Panc1 (cell line): ENCODE measurements at regions not wholly inside any gene's neighbourhood (a gene's known extent, or its start where the extent isn't known, plus 50 kb on each side); places are given as distances from the start of the nearest gene placed in this dataset.

ENCODE experiments used
- ATAC-seq: fragments of 200-7000 bp; cut with Tn5 transposase; 2 replicates; pipeline ENCODE4 v1.9.1; 2020; ENCODE audit warnings: mild to moderate bottlenecking, moderate library complexity
- BruUV-seq: library from RNA; stranded (reverse); fragments of 400-500 nt; replicated peaks from 2 replicates; lab custom pipeline; 2021; lab: Mats Ljungman, UMichigan
- CTCF ChIA-PET: fragments of 300-600 bp; sonication (Branson Sonifier 250); formaldehyde crosslinking; loops from one replicate; lab custom pipeline; 2022; ENCODE audit warnings: antibody characterized with exemption; lab: Charles Lee
- POLR2A ChIA-PET: fragments of 300-600 bp; sonication (Branson Sonifier 250); formaldehyde crosslinking; loops from one replicate; lab custom pipeline; 2022; ENCODE audit warnings: antibody characterized with exemption; lab: Charles Lee
- DNase-seq: peaks from one replicate; pipeline ENCODE4 v3.0.0-alpha.2; 2010; ENCODE audit warnings: low read depth, low spot score
- H3K27ac ChIP-seq: 2 replicates; pipeline ENCODE4 v1.5.1; 2011; ENCODE audit warnings: mild to moderate bottlenecking, low read length, inconsistent platforms
- H3K27me3 ChIP-seq: fragments of 200-500 bp; sonication (Bioruptor generic); 2 replicates; pipeline ENCODE4 v1.6.0; 2014; ENCODE audit warnings: low read length, inconsistent platforms; ENCODE audit not compliant: control insufficient read depth, insufficient read depth
- H3K36me3 ChIP-seq: fragments of 200-500 bp; sonication (Bioruptor generic); 2 replicates; pipeline ENCODE4 v1.5.1; 2014; ENCODE audit warnings: inconsistent platforms, mild to moderate bottlenecking, low read length, moderate library complexity; ENCODE audit not compliant: control insufficient read depth, insufficient read depth
- H3K4me1 ChIP-seq: 2 replicates; pipeline ENCODE4 v1.5.1; 2011; ENCODE audit warnings: inconsistent platforms, mild to moderate bottlenecking, low read length, moderate library complexity; ENCODE audit not compliant: control insufficient read depth, insufficient read depth
- H3K4me3 ChIP-seq, 2 experiments: 2 replicates each; pipeline ENCODE4 v1.5.1; 2011 to 2012; ENCODE audit warnings: low read depth in 2 of 2, low read length in 2 of 2, mild to moderate bottlenecking in 2 of 2, inconsistent platforms in 1 of 2, moderate library complexity in 1 of 2
- H3K9me3 ChIP-seq: fragments of 200-500 bp; sonication (Bioruptor generic); 2 replicates; pipeline ENCODE4 v1.5.1; 2014; ENCODE audit warnings: low read depth, mild to moderate bottlenecking, inconsistent platforms, low read length, moderate library complexity; ENCODE audit not compliant: control insufficient read depth, insufficient read depth
- CTCF ChIP-seq: fragments of 450-650 bp; IDR thresholded peaks from 2 replicates; pipeline ENCODE4 v1.5.1; 2017; ENCODE audit warnings: mild to moderate bottlenecking
- POLR2AphosphoS5 ChIP-seq: IDR thresholded peaks from 2 replicates; pipeline ENCODE4 v1.6.1; 2012; ENCODE audit warnings: mild to moderate bottlenecking, low read depth, low read length, moderate library complexity
- REST ChIP-seq, 2 experiments: IDR thresholded peaks; 2 replicates each; pipeline ENCODE4 v1.6.1; 2011 to 2012; ENCODE audit warnings: low read depth in 2 of 2, control low read depth in 1 of 2, low read length in 1 of 2, mild to moderate bottlenecking in 1 of 2, moderate library complexity in 1 of 2; ENCODE audit not compliant: insufficient read depth in 1 of 2
- SIN3A ChIP-seq: IDR thresholded peaks from 2 replicates; pipeline ENCODE4 v1.6.1; 2012; ENCODE audit warnings: low read depth, mild to moderate bottlenecking, low read length, moderate library complexity, borderline replicate concordance; ENCODE audit not compliant: insufficient read depth
- TCF7L2 ChIP-seq: IDR thresholded peaks from 2 replicates; pipeline ENCODE4 v1.6.1; 2011; ENCODE audit warnings: mild to moderate bottlenecking, low read depth, low read length, inconsistent platforms
- in situ Hi-C: cut with HindIII; loops from 2 replicates; pipeline ENCODE4 v1.10.0; 2016; ENCODE audit warnings: low sequenced_read_pairs, low pct_unique_long_range_greater_than_20kb
- intact Hi-C: fragments of 100-400 bp; cut with micrococcal nuclease; formaldehyde crosslinking; loops from one replicate; pipeline ENCODE4 v1.10.0; 2022; ENCODE audit not compliant: unreplicated experiment

GRCh38 chr3:67791620-67792019, 137.2 kb upstream of the SUCLG2 start:
- intact Hi-C loops, result no loop called here
- no peak for DNase-seq
- TF ChIP-seq REST (IDR thresholded peaks at IDR 0.05; ENCODE audit: insufficient read depth in 1 of 2, low read depth in 2 of 2, low read length in 1 of 2), result no peak
- TF ChIP-seq SIN3A, result no peak
- no peak for TF ChIP-seq CTCF
- no peak for TF ChIP-seq POLR2AphosphoS5
- no peak for TF ChIP-seq TCF7L2
- BruUV-seq, result no TSS peak
- Histone ChIP-seq H3K27me3 (no peaks in the 10 kb centered on the region), H3K36me3 (no peaks in the 10 kb centered on the region), H3K9me3 (no peaks in the 10 kb centered on the region), H3K4me1 (no peaks in the 10 kb centered on the region), H3K4me3 (no peak overlapping the region), H3K27ac (no peak overlapping the region)
- ATAC-seq, result no peak
- in situ Hi-C loops, result no loop called here
- CTCF ChIA-PET, result no interaction called here
- POLR2A ChIA-PET, result no interaction called here

GRCh38 chr3:67790043-67790442, 135.6 kb upstream of the SUCLG2 start:
- H3K27me3 ChIP-seq, result no peaks in the 10 kb centered on the region
- ChIA-PET CTCF (no interaction called here), POLR2A (no interaction called here)
- H3K4me1 ChIP-seq, result no peaks in the 10 kb centered on the region
- BruUV-seq, result no TSS peak
- H3K9me3 ChIP-seq, result no peaks in the 10 kb centered on the region
- H3K4me3 ChIP-seq, result no peak overlapping the region
- TF ChIP-seq CTCF (peak; percentile 61), SIN3A (no peak)
- intact Hi-C loops, result no loop called here
- no peak overlapping the region for H3K27ac ChIP-seq
- ATAC-seq (no peak), DNase-seq (peak; percentile 15)
- in situ Hi-C loops, result no loop called here
- no peaks in the 10 kb centered on the region for H3K36me3 ChIP-seq

- TF ChIP-seq SIN3A, result no peak
- TF ChIP-seq CTCF, result no peak
- TF ChIP-seq TCF7L2, result no peak
- no peak for TF ChIP-seq POLR2AphosphoS5
- TF ChIP-seq REST (IDR thresholded peaks at IDR 0.05; ENCODE audit: insufficient read depth in 1 of 2, low read depth in 2 of 2, low read length in 1 of 2), result no peak
- ATAC-seq, result no peak
- intact Hi-C loops, result no loop called here
- no TSS peak for BruUV-seq
- H3K36me3 ChIP-seq, result no peaks in the 10 kb centered on the region
- POLR2A ChIA-PET, result no interaction called here
- in situ Hi-C loops, result no loop called here
- H3K4me3 ChIP-seq, result no peak overlapping the region
- no peaks in the 10 kb centered on the region for H3K4me1 ChIP-seq
- H3K27me3 ChIP-seq, result no peaks in the 10 kb centered on the region
- CTCF ChIA-PET, result no interaction called here
- DNase-seq, result no peak
- H3K27ac ChIP-seq, result no peak overlapping the region
- no peaks in the 10 kb centered on the region for H3K9me3 ChIP-seq
These were observed 134.0 kb upstream of the SUCLG2 start for GRCh38 chr3:67788396-67788795.
